GM19351 (cell line): ENCODE measurements at regions not wholly inside any gene's neighbourhood (a gene's known extent, or its start where the extent isn't known, plus 50 kb on each side); places are given as distances from the start of the nearest gene placed in this dataset.

Source experiments
- ATAC-seq: cut with Tn5 transposase; IDR thresholded peaks from one replicate; pipeline ENCODE4 v1.9.1; 2021; ENCODE audit warnings: mild to moderate bottlenecking, moderate library complexity; ENCODE audit not compliant: unreplicated experiment

DNA sequence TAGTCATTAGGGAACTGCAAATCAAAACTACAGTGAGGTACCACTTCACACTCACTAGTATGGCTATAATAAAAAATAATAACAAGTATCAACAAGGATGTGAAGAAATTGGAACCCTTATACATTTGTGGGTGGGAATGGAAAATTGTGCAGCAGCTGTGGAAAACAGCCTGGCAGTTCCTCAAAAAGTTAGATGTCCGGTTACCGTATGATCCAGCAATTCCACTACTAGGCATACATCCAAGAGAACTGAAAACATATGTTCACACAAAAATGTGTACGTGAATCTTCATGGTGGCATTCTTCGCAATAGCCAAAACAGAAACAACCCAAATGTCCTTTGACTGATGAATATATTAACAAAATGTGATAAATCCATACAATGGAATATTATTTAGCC is 187.9 kb upstream of the LYSMD4 start:
- no peak for ATAC-seq

DNA sequence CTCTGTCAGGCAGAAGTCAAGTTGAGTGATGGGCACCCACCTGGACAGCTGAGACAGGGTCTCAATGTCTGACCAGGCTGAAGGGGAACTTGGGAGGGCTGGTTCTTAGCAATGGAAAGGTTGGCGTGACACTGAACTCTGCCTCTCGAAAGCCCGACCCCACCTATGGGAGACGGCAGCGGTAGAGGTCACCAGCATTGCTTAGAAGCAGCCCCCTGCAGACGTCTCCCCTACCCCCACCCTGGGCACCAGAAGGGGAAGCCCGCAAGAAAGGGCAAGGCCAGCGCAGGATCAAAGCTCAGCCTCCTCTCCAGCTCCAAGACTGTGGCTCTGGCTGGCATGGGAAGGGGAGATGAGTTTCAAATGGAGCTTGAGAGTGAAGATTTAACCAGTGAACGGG is 184.8 kb upstream of the LYSMD4 start:
- no peak for ATAC-seq

DNA sequence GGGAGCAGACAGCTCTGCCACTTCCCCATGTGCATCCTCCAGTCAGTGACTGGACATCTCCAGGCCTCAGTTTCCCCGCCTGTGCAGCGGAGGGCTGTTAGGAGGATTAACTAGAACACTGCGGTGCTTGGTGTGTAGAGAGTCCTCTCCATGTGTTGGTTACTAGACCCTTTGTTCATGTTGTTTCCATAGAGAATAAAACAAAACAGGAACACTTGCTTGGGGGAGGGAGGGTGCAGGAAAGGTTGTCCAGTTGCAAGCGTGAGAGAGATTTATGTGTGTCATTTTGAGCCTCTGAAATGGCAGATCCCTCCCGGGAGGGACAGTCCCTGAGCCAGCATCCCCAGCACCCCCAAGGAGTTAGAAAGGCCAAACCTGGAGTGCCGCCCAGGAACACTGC is 184.0 kb upstream of the LYSMD4 start:
- no peak for ATAC-seq

DNA sequence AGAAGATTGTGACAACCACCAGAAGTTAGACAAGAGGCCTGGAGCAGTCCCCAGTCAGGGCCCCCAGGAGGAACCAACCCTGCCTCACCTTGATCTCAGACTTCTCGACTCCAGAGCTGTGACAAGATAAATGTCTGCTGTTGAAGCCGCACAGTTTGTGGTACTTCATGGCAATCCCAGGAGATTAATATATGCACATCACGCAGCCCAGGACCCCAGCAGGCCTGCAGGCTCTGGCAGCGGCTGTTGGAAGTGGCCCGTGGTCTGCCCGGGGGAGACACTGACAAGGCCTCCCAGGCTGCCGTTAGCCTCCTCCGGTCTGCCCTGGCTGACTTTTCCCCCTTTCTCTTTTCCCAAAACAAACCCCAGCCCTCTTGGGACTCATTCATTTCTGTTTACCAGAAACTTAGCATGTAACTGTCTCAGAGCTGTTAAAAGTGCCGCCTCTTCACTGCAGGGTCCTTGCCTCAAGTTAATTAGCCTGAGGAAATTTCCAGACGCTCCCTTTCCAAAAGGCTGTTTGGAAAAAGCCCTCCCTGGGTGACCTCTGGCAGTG is 183.5 kb upstream of the LYSMD4 start:
- ATAC-seq: no peak

DNA sequence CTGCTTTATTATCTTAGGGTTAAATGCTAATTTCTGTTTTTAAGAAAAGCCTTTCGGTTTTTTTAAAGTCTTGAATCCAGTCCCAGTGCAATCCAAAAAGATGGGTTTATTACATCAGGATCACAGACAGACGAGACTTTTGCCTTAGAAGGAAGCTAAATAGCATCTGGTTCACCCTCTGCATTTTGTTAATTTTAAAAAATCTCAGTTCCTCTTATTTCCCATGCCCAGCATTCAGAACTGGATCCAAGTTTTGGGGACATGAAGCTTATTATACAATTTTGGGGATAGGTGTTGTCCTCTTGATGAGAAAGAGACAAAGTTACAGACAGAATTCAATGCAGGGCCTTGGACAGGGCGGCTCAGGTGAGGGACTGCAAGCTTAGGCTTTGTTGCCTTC is 181.5 kb upstream of the LYSMD4 start:
- no peak for ATAC-seq

DNA sequence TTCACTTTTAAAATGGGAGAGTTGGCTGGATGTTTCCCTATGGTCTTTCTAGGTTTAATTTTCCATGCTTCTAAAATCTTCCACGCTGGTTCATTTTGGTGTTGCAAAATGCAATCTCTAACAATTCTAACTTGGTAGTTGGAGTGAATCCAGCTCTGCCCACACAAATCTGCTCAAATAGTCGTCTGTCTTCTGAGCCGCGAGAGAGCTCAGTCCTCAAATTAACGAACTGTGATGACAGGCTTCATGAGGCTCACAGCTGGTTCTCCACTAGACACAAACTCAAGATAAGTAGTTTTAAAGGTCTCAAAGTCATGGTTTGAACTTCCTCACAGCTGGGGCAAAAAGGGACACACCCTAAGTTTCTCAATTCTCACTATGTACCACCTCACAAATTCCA is 178.6 kb upstream of the LYSMD4 start:
- no peak for ATAC-seq

DNA sequence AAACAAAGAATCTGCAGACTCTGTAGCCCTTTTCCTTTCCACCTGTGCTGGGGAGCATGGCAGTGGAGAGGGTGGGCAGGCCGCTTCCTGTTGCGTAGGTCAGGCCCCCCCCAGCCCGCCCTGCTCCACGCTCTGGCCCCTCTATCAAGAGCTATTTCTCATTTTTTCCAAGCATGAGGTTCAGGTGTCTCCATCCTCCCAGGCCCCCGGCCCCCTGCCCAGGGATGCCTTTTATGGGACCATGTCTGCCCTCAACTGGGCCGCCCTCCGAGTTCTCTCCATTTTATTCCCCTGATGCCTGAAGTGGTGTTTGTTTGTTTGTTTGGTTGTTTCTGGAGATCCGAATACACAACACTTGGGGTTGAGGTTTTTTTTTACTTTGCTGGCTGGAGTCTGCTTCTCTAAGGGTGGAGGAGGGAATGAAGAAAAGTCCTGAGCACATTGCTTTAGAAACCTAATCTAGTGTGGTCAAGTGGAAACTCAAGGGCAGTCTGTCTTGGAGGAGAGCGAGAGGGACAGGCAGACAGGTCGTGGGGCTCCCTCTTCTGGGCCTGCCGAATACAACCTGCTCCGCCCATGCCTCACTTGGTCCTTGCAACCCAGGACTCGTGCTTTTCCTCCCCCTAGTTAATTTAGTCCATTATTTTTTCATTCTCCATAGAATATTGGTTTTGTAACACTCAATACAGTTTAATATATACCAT is 176.5 kb upstream of the LYSMD4 start:
- no peak for ATAC-seq

DNA sequence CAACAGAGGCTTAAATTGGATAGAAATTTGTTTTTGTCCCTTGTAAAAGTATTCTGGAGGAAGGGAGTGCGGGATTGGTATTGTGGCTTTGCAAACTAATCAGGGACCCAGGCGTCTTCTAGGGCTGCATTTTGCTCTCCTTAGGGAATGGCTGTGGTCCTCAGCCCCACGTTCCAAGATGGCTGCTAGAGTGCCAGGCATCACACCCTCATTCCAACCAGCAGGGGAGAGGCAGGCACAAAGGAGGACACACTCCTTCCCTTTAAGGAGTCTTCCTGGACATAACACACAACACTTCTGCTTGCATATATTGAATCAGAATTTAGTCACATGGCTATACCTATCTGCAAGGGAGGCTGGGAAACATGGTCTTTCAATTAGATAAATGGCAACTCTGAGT is 174.5 kb upstream of the LYSMD4 start:
- ATAC-seq: no peak

DNA sequence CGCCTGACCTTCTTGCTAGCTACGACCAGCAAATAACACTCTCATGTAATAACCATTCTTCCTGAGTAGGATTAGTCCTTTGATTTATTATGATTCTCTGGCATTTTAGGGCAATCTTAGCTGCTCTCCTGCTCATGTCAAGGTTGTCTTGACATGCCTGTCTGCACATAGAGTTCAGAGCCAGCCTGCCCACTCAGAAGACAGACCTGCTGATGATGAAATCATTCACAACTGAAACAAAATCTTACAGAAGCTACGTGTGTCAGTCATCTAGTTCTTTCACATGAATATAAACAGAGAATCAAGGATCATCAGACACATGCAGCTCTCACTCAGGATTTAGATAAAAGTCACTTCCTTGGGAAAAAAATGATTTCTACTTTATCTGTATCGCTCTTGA is 173.6 kb upstream of the LYSMD4 start:
- ATAC-seq: peak; percentile 49

DNA sequence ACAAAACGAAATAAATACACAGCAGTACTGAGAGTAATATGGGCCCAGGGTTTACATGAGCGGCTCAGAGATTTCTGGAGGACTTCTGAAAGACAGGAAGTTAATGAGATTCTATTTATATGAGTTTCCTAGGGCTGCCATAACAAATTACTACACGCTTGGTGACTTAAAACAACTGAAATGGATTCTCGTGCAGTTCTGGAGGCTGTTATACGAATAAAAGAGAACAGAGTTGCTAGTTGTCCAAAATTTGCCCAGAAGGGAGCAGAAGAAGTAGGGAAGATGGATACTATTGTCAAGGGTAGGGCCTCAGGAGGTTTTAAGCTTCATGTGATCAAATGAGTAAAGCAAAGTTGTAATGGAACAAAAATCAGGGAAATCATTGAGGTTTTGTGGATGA is 173.1 kb upstream of the LYSMD4 start:
- no peak for ATAC-seq

DNA sequence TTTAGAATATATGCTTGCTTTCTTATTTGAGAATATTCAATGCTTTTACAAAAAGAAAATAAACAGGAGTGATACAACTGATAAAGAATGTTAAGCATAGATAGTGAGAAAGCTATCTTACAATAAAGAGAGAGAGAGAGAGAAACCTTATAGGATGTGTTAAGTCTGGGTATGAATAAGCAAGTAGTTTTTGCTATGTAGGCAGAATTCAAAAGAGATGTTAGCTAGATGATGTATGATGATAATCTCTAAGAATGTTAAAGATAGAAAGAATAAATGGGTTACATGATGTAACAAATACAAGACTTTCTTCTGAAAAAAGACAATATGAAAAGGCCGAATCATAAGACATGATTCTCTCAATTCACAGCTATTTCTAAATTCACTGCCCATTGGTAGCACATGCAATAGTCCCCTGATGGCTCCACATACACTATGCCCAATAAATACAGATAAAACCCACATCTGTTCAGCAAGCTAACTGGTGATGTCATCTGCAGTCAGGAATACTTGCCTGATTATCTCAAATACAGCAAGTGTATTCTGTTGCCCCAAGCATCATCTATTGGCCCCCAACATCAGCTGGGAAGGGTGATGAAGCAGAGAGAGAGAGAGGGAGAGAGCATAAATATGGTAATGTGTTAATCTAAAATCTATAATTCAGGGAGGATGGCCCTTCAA is 169.2 kb upstream of the LYSMD4 start:
- no peak for ATAC-seq

DNA sequence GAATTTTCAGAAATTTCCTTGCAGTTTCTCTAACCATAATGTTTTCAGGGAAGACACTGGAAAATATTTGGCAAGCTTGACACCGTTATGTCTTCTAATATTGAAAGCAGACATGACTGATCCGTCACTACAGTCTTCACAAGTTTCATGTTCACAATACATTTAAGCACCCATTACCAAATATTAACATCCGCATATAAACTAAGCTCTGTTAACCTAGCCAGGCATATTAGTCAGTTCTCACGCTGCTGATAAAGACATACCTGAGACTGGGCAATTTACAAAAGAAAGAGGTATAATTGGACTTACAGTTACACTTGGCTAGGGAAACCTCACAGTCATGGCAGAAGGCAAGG is 162.7 kb upstream of the LYSMD4 start:
- peak; percentile 35 for ATAC-seq

DNA sequence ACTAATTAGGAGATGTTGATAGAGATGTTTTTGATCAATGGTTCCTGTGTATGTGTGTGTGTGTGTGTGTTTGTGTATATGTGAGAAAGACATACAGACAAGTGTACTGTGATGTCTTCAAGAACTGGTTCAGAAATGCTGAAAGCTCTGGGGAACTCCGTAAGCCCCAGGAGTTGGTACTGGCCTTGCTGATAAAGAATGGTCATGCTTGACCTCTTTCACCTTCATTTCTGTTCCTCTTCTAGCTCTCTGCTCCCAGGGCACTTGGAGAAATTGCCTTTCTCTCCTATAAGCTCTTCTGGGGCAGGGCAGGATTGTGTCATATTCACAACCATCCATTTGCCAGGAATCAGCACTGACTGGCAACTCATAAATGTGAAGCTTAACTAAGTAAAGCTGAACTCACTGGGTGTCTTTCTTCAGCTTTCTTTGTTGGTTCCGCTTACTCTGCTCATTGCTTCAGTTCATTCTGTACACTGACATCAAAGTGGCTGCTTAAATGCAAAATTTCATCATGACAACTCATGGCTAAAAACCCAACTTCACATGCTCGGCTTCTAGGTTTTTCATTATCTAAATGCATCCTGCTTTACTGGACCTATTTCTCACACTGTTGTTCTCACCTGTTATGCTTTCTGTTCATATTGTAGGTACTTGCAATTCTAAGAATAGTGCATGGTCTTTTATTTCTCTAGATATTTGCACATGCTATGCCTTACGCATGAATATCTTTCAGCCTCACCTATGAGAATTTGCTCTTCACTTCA is 162.1 kb upstream of the LYSMD4 start:
- ATAC-seq: peak; percentile 79

DNA sequence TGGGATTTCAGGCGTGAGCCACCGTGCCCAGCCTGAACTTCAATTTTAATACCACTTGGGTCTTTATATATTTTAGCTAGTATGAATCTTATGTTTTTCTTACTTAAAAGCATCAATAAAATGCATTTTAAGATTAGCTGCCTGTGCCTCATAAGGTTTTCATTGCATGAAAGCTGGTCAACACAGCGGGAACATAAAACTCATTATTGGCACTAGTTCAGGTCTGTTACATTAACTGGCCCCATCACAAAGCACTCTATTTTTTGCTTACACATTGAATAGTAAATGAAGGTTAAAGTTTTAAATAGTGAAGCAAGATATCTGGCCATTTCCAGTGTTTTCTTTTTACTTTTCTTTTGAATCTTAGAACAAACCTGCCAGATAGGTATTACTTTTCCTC is 145.6 kb upstream of the LYSMD4 start:
- ATAC-seq: no peak

DNA sequence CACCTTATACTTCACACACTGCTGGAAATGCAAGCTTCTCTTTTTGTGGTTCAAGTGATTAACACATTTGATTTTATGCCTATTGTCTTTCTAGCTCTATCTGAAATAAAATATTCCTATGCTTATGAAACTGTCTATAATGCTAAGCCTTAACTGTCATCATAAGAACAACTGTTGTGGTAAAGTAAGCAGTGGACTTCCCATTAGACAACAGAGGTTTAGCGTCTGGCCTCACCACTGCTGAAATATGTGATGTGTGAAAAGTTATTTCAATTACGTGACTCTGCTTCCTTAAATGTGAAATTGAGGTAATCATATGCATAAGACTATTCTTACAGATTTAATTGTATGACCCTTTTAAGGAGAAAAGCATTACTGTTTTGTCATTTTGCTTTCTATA is 140.2 kb upstream of the LYSMD4 start:
- ATAC-seq: no peak

DNA sequence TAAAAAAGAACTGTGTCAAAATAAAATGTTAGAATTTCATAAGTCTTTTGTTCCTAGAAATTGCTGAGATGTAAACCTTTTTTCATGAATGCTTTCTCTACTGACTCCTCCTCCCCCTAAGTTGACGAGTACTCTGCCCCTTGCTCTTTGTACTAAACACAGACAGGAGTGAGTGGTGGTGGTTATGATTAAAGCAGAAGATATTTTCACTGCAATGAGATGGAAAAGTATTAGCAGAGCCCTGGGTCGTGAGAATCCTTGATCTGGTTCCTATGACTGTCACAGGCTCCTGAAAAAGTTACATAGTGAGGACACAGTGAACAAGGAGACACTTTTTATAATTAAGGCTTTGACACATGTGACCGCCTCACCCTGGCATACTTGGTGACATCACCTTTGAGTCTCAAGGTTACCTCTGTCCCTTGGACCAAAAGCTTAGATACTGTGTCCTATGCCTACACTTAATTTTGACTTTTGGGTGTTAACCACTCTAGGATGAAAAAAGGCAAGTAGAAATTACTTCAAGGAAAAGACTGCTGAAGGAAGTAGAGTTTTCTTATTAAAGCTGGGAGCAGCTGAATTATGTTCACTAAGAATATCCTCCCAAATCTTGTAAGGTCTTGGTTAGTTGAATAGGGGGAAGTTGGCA is 130.4 kb upstream of the LYSMD4 start:
- ATAC-seq: no peak

DNA sequence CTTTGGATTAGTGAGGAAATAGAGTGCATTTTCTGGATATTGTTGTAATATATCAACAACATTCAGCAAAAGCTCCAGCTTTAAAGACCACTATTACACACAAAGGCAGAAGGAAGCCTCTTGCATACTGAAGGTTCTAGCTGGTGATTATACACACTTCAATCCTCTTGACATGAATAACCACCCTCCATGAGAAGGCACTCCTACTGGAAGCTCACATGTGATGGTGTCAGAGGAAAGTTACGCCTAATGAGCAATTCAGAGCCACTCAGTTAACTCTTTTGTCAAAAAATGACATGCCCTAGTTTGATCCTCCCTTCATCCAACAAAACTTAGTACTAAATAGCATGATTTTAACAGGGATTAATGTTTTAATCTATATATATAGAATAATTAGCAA is 124.6 kb upstream of the LYSMD4 start:
- ATAC-seq: no peak

DNA sequence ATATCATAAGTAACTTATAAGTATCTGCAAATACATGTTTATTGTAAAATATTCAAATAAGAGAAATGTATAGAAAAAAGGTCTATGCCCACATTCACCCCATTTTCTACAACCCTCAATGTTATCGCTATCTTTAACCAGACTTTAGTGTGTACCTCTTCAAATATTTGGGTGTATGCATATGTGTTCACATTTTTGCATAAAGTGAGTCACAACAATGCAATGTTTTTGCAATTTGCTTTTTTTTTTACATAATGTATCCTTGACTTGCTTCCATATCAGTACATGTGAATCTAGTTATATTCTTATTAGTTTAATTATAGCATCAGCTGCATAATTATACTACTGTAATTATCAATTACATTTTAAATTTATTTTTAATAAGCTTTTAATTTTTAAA is 117.3 kb upstream of the LYSMD4 start:
- ATAC-seq: no peak

DNA sequence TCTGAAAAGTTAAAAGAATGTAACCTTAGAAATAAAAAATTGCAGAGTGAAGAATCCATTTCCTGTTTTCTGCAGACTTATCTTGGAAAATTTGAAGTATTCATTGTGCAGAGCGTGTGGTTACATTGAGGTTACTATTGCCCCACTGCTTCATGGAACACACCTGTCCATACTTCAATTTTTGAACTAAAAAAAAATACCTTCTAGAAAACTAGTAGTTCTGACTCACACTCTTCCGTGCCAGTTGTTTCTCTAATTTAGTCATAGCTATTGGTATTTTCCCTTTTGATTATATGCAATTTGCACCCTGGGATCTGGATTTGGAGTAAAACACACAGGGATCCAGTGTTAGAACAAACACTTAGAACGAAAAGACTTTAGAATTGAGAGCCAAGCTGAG is 111.8 kb upstream of the LYSMD4 start:
- peak; percentile 69 for ATAC-seq

DNA sequence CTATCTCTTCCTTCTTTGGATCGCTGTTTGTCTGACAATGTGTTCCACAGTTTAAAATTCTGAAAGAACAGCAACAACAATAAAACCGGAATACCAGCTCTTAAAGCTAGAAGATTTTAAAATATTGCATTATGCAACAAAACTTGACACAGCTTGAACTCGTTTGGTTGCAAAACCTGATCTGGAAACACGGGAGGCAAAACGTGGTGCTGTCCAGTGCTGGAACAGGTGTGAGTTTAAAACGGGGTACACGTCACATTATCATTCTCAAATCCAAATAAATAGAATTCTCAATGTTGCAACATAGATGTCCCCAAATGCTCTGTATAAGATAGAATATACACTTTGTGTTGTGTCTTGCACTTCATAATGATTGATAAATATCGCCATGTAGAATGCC is 110.9 kb upstream of the LYSMD4 start:
- ATAC-seq: no peak

DNA sequence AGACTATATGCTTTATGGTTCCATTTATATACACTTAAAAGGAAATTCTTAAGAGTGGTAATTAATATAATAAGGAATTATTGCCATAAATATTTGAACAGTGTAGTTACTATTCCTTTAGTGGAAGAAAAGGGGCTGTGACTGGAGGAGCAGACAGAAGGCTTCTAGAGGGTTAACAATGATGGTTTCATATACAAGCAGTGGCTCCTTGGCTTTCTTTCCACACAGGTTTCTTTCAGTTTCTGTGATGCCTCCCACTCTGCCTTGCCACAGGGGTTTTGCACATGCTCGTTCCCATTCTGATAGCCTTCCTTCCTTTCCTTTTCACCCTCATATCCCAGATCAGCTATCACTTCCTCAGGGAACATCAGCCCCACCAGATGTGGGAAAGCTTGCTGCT is 108.8 kb upstream of the LYSMD4 start:
- no peak for ATAC-seq
